ENCODE measurements at regions not wholly inside any gene's neighbourhood (a gene's known extent, or its start where the extent isn't known, plus 50 kb on each side); places are given as distances from the start of the nearest gene placed in this dataset.

DNA sequence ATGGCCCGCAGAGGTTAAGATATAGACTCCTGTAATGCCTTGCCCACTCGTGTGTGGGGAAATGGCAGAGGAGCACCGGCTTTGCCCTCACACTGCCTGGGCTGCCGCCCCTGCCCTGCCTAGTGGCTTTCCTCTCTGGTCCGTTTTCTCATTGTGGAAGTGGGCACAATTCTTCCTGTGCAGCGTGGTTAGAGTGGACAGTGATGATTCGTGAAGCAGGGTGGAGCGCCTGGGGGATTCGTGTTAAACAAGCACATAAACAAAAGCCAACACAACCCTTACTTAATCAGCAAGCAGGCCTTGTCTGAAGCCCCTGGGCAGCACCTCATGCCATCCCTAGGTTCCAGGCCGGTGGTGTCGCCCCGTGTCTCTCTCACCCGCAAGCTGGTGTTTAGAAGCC, 269.7 kb downstream of the SEC14L1 start:
- no peaks in the 10 kb centered on the region for H3K9me3 ChIP-seq (ENCODE audit: control insufficient read depth, insufficient read depth, low read length)
- H3K79me2 ChIP-seq (ENCODE audit: control insufficient read depth, low read length) = no peaks in the 10 kb centered on the region
- H3K27ac ChIP-seq (ENCODE audit: low read depth, low read length) = no peak overlapping the region
- TF ChIP-seq, protein P1, sequence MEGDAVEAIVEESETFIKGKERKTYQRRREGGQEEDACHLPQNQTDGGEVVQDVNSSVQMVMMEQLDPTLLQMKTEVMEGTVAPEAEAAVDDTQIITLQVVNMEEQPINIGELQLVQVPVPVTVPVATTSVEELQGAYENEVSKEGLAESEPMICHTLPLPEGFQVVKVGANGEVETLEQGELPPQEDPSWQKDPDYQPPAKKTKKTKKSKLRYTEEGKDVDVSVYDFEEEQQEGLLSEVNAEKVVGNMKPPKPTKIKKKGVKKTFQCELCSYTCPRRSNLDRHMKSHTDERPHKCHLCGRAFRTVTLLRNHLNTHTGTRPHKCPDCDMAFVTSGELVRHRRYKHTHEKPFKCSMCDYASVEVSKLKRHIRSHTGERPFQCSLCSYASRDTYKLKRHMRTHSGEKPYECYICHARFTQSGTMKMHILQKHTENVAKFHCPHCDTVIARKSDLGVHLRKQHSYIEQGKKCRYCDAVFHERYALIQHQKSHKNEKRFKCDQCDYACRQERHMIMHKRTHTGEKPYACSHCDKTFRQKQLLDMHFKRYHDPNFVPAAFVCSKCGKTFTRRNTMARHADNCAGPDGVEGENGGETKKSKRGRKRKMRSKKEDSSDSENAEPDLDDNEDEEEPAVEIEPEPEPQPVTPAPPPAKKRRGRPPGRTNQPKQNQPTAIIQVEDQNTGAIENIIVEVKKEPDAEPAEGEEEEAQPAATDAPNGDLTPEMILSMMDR (IDR thresholded peaks at IDR 0.05; ENCODE audit: low read depth, low read length, poor library complexity, severe bottlenecking) = no peak
- no peak for TF ChIP-seq EZH2phosphoT487 (IDR thresholded peaks at IDR 0.05; ENCODE audit: borderline replicate concordance, low read length)
- H3K9me2 ChIP-seq (replicated peaks; ENCODE audit: control insufficient read depth, low read length) = no peaks in the 10 kb centered on the region
- no peak overlapping the region for H3K4me3 ChIP-seq (ENCODE audit: low read length)
- no peaks in the 10 kb centered on the region for H4K20me1 ChIP-seq (ENCODE audit: control insufficient read depth, insufficient read depth, low read depth, low read length)
- H3F3A ChIP-seq (ENCODE audit: control insufficient read depth, insufficient read depth) = peaks cover 13% of the 10 kb centered on the region
- H3K36me3 ChIP-seq (ENCODE audit: control insufficient read depth, low read length) = peaks cover 6% of the 10 kb centered on the region
- no peaks in the 10 kb centered on the region for H3K27me3 ChIP-seq (ENCODE audit: control insufficient read depth, low read length)
- peaks cover 50% of the 10 kb centered on the region for H3K4me1 ChIP-seq (ENCODE audit: control insufficient read depth, low read length)
- H3K4me2 ChIP-seq (ENCODE audit: low read length) = no peak overlapping the region

- Histone ChIP-seq H3K4me2 (ENCODE audit: low read length) (no peak overlapping the region), H3K27ac (ENCODE audit: low read depth, low read length) (no peak overlapping the region), H3K9me2 (replicated peaks; ENCODE audit: control insufficient read depth, low read length) (no peaks in the 10 kb centered on the region), H3K27me3 (ENCODE audit: control insufficient read depth, low read length) (no peaks in the 10 kb centered on the region), H4K20me1 (ENCODE audit: control insufficient read depth, insufficient read depth, low read depth, low read length) (no peaks in the 10 kb centered on the region), H3K4me1 (ENCODE audit: control insufficient read depth, low read length) (peaks cover 30% of the 10 kb centered on the region), H3K79me2 (ENCODE audit: control insufficient read depth, low read length) (no peaks in the 10 kb centered on the region), H3K4me3 (ENCODE audit: low read length) (no peak overlapping the region), H3K9me3 (ENCODE audit: control insufficient read depth, insufficient read depth, low read length) (no peaks in the 10 kb centered on the region), H3F3A (ENCODE audit: control insufficient read depth, insufficient read depth) (peaks cover 4% of the 10 kb centered on the region; the same call in 1 of the 2 replicates), H3K36me3 (ENCODE audit: control insufficient read depth, low read length) (no peaks in the 10 kb centered on the region)
- TF ChIP-seq, protein P1 (IDR thresholded peaks at IDR 0.05; ENCODE audit: low read depth, low read length, poor library complexity, severe bottlenecking) = no peak
- no peak for TF ChIP-seq EZH2phosphoT487 (IDR thresholded peaks at IDR 0.05; ENCODE audit: borderline replicate concordance, low read length)
Measured at GRCh38 chr17:77414811-77415400, 274.1 kb downstream of the SEC14L1 start.

DNA sequence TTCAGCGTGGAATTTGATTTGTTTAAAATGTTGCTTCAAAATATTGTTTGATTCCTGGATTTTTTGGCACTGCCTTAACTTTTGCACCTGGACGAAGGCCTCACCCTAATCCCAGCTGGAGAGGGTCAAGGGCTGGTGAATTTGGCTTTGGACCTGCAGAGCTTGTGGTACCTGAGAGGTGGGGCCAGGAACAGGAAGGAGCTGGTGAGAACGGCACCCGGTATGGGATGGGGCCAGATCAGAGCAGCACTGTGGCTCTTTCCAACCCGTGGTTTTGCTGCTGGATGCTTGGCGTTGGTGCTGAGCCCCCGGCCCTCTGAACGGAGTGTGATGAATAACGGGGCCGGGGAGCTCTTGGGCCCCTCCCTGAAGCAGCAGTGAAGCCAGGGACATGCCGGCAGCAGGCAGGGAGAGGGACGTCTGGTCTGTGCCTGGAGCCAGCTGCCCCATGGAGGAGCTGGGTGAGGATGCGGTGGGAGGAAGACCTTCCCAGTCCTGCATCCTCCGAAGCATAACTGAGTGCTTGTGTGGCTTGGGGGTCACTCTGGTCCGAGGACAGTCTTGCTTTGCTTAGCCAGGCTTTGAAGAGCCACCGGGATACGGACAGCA, 275.4 kb downstream of the SEC14L1 start:
- Histone ChIP-seq H3K9me3 (ENCODE audit: control insufficient read depth, insufficient read depth, low read length) (no peaks in the 10 kb centered on the region), H3K4me2 (ENCODE audit: low read length) (no peak overlapping the region), H3K36me3 (ENCODE audit: control insufficient read depth, low read length) (no peaks in the 10 kb centered on the region), H3K79me2 (ENCODE audit: control insufficient read depth, low read length) (no peaks in the 10 kb centered on the region), H3F3A (ENCODE audit: control insufficient read depth, insufficient read depth) (no peaks in the 10 kb centered on the region), H3K27ac (ENCODE audit: low read depth, low read length) (no peak overlapping the region), H3K27me3 (ENCODE audit: control insufficient read depth, low read length) (no peaks in the 10 kb centered on the region), H3K4me3 (ENCODE audit: low read length) (no peak overlapping the region), H3K9me2 (replicated peaks; ENCODE audit: control insufficient read depth, low read length) (no peaks in the 10 kb centered on the region), H4K20me1 (ENCODE audit: control insufficient read depth, insufficient read depth, low read depth, low read length) (no peaks in the 10 kb centered on the region), H3K4me1 (ENCODE audit: control insufficient read depth, low read length) (peaks cover 30% of the 10 kb centered on the region)
- TF ChIP-seq, protein P1 (IDR thresholded peaks at IDR 0.05; ENCODE audit: low read depth, low read length, poor library complexity, severe bottlenecking) = no peak
- TF ChIP-seq EZH2phosphoT487 (IDR thresholded peaks at IDR 0.05; ENCODE audit: borderline replicate concordance, low read length) = no peak
